Endothelial cell of umbilical vein (primary cell): ENCODE measurements at regions not wholly inside any gene's neighbourhood (a gene's known extent, or its start where the extent isn't known, plus 50 kb on each side); places are given as distances from the start of the nearest gene placed in this dataset.

Experiments
- BruUV-seq: library from RNA; stranded (reverse); fragments of 400-500 nt; replicated peaks from 2 replicates; lab custom pipeline; 2021; lab: Mats Ljungman, UMichigan
- CTCF ChIA-PET: fragments of 300-600, 350-600 bp; sonication (Branson Sonifier 250); formaldehyde crosslinking; loops from one replicate; lab custom pipeline; 2021; ENCODE audit warnings: antibody characterized with exemption, inconsistent platforms; lab: Charles Lee
- POLR2A ChIA-PET: fragments of 300-600, 350-600 bp; sonication (Branson Sonifier 250); formaldehyde crosslinking; loops from one replicate; lab custom pipeline; 2021; ENCODE audit warnings: antibody characterized with exemption, inconsistent platforms; lab: Charles Lee
- DNase-seq: peaks from one replicate; pipeline ENCODE4 v3.0.0-alpha.2; 2011; ENCODE audit warnings: low read depth, low spot score
- FAIRE-seq: peaks from 2 replicates; lab custom pipeline; 2011; peaks lifted over from hg19 to GRCh38; lab: Jason Lieb, UNC
- H2AFZ ChIP-seq: 2 replicates; pipeline ENCODE4 v1.6.0; 2012; ENCODE audit warnings: low read depth, low read length, control low read depth, inconsistent platforms
- H3K27ac ChIP-seq: 2 replicates; pipeline ENCODE4 v1.5.1; 2011; ENCODE audit warnings: low read depth, mild to moderate bottlenecking, control low read depth, low read length, moderate library complexity; ENCODE audit not compliant: insufficient read depth
- H3K27me3 ChIP-seq, 2 experiments: 2 replicates each; pipeline versions ENCODE4 v1.6.0 to v1.6.1; 2011; ENCODE audit warnings: low read length in 2 of 2, mixed read lengths in 1 of 2; ENCODE audit not compliant: control insufficient read depth in 2 of 2, insufficient read depth in 2 of 2
- H3K36me3 ChIP-seq, 2 experiments: 2 replicates in 1 of 2; 3 replicates in 1 of 2; pipeline ENCODE4 v1.5.1; 2011; ENCODE audit warnings: low read length in 2 of 2, mild to moderate bottlenecking in 1 of 2, moderate library complexity in 1 of 2; ENCODE audit not compliant: control insufficient read depth in 2 of 2, insufficient read depth in 2 of 2; ENCODE audit errors: extremely low read depth in 1 of 2
- H3K4me1 ChIP-seq: 3 replicates; pipeline ENCODE4 v1.5.1; 2011; ENCODE audit warnings: mild to moderate bottlenecking, low read length; ENCODE audit not compliant: control insufficient read depth, insufficient read depth; ENCODE audit errors: extremely low read depth
- H3K4me2 ChIP-seq: 2 replicates; pipeline ENCODE4 v1.6.1; 2011; ENCODE audit warnings: low read length, control low read depth, mixed read lengths; ENCODE audit not compliant: insufficient read depth
- H3K4me3 ChIP-seq, 3 experiments: fragments of 200-600 bp in 1 of 3; sonication (generic), shearing (Covaris generic) in 1 of 3; replicated peaks in 1 of 3; 2 replicates each; pipeline ENCODE4 v1.5.1; 2011 to 2016; ENCODE audit warnings: control low read depth in 3 of 3, low read length in 3 of 3, mild to moderate bottlenecking in 2 of 3, inconsistent platforms in 1 of 3, low read depth in 1 of 3, moderate library complexity in 1 of 3; ENCODE audit not compliant: insufficient read depth in 1 of 3
- H3K79me2 ChIP-seq: 2 replicates; pipeline ENCODE4 v1.6.0; 2012; ENCODE audit warnings: low read length, inconsistent platforms; ENCODE audit not compliant: control insufficient read depth, insufficient read depth
- H3K9ac ChIP-seq: replicated peaks from 2 replicates; pipeline ENCODE3; 2011; ENCODE audit warnings: low read length, control low read depth; ENCODE audit not compliant: insufficient read depth; ENCODE audit errors: extremely low read depth
- H3K9me1 ChIP-seq: replicated peaks from 3 replicates; pipeline ENCODE4 v1.6.0; 2011; ENCODE audit warnings: mild to moderate bottlenecking, low read length; ENCODE audit not compliant: control insufficient read depth, insufficient read depth; ENCODE audit errors: extremely low read depth
- H3K9me3 ChIP-seq: replicated peaks from 2 replicates; pipeline ENCODE4 v1.5.1; 2012; ENCODE audit warnings: low read length, inconsistent platforms; ENCODE audit not compliant: control insufficient read depth, insufficient read depth
- H4K20me1 ChIP-seq: replicated peaks from 2 replicates; pipeline ENCODE3; 2011; ENCODE audit warnings: mild to moderate bottlenecking, low read length; ENCODE audit not compliant: control insufficient read depth, insufficient read depth; ENCODE audit errors: extremely low read depth
- CTCF ChIP-seq, 2 donors: IDR thresholded peaks; 1 replicate in 1 of 2; 2 replicates in 1 of 2; pipeline ENCODE4 v1.5.1; 2011; ENCODE audit warnings: low read length in 2 of 2, mild to moderate bottlenecking in 2 of 2, moderate library complexity in 2 of 2, control low read depth in 1 of 2, inconsistent platforms in 1 of 2, low read depth in 1 of 2; ENCODE audit not compliant: insufficient read depth in 1 of 2; ENCODE audit errors: extremely low read depth in 1 of 2
- EZH2 ChIP-seq: IDR thresholded peaks from 2 replicates; pipeline ENCODE4 v1.6.1; 2012; ENCODE audit warnings: borderline replicate concordance, low read depth, mild to moderate bottlenecking, moderate library complexity, low read length, inconsistent platforms; ENCODE audit not compliant: severe bottlenecking
- FOS ChIP-seq: IDR thresholded peaks from 2 replicates; pipeline ENCODE4 v1.6.1; 2011; ENCODE audit warnings: mild to moderate bottlenecking, low read length, moderate library complexity, borderline replicate concordance; ENCODE audit not compliant: insufficient read depth
- GATA2 ChIP-seq: IDR thresholded peaks from 2 replicates; pipeline ENCODE4 v1.7.0; 2011; ENCODE audit warnings: low read depth, mild to moderate bottlenecking, moderate library complexity, mixed read lengths, low read length; ENCODE audit not compliant: insufficient read length, insufficient read depth
- JUN ChIP-seq: IDR thresholded peaks from 2 replicates; pipeline ENCODE4 v1.6.1; 2011; ENCODE audit warnings: borderline replicate concordance, low read depth; ENCODE audit not compliant: insufficient read length, insufficient read depth
- MYC ChIP-seq: IDR thresholded peaks from one replicate; pipeline ENCODE4 v1.6.1; 2011; ENCODE audit warnings: mild to moderate bottlenecking, low read depth, low read length
- POLR2A ChIP-seq: IDR thresholded peaks from 2 replicates; pipeline ENCODE4 v1.6.1; 2012; ENCODE audit warnings: low read depth, mild to moderate bottlenecking, control low read depth, low read length
- POLR2AphosphoS5 ChIP-seq: IDR thresholded peaks from 2 replicates; pipeline ENCODE4 v1.6.1; 2012; ENCODE audit warnings: low read depth, mild to moderate bottlenecking, control low read depth, low read length, moderate library complexity; ENCODE audit not compliant: insufficient read depth
- dilution Hi-C: fragments of 300-500 bp; cut with MboI; formaldehyde crosslinking; loops from one replicate; pipeline ENCODE4 v1.15.0; 2019; ENCODE audit warnings: low sequenced_read_pairs; ENCODE audit not compliant: extremely low pct_ligation_motif_present
- intact Hi-C: fragments of 100-400 bp; cut with micrococcal nuclease; formaldehyde crosslinking; loops from one replicate; pipeline ENCODE4 v1.10.0; 2022
- TF ChIP-seq, protein P1 (sequence below): IDR thresholded peaks from 2 replicates; pipeline ENCODE4 v1.6.1; 2011; ENCODE audit not compliant: insufficient read depth, insufficient read length

DNA sequence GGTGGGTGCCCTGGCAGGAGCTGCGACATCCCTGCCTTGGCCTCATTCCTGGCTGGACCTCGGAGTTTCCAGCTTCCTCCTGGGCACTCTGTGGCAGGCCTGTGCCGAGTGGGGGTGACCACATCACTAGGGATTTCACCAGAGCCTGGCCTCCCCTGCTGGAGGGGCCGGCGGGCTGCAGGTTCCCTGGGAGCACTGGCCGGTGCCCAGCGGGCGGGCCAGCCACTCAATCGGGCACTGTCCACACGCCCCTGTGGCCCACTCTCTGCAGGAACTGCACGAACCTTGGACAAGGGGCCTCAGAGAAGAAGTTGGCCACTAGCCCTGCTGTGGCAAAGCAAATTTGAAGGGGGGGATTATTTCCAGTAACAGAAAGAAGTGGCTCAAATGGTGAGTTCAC, 110.7 kb upstream of the APCDD1 start:
- Histone ChIP-seq H4K20me1 (no peaks in the 10 kb centered on the region), H3K79me2 (no peaks in the 10 kb centered on the region), H3K9me3 (no peaks in the 10 kb centered on the region), H3K9ac (no peak overlapping the region), H3K36me3 (no peaks in the 10 kb centered on the region), H3K4me3 (no peak overlapping the region), H2AFZ (no peak overlapping the region), H3K4me2 (no peak overlapping the region), H3K27ac (no peak overlapping the region), H3K9me1 (no peaks in the 10 kb centered on the region), H3K4me1 (no peaks in the 10 kb centered on the region), H3K27me3 (no peaks in the 10 kb centered on the region)
- dilution Hi-C loops (no loop called here), intact Hi-C loops (no loop called here)
- ChIA-PET CTCF (no interaction called here), POLR2A (no interaction called here)
- no peak for TF ChIP-seq POLR2A
- TF ChIP-seq JUN = no peak
- no peak for TF ChIP-seq MYC
- no peak for TF ChIP-seq EZH2
- no peak for TF ChIP-seq GATA2
- TF ChIP-seq POLR2AphosphoS5 = no peak
- TF ChIP-seq, protein P1, sequence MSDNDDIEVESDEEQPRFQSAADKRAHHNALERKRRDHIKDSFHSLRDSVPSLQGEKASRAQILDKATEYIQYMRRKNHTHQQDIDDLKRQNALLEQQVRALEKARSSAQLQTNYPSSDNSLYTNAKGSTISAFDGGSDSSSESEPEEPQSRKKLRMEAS = no peak
- no peak for TF ChIP-seq CTCF (IDR thresholded peaks at IDR 0.05; ENCODE audit: extremely low read depth in 1 of 2, insufficient read depth in 1 of 2, low read depth in 1 of 2, low read length in 2 of 2)
- no peak for TF ChIP-seq FOS
- FAIRE-seq = no peak
- no TSS peak for BruUV-seq
- no peak for DNase-seq
